ENCODE measurements at regions not wholly inside any gene's neighbourhood (a gene's known extent, or its start where the extent isn't known, plus 50 kb on each side); places are given as distances from the start of the nearest gene placed in this dataset.

GRCh38 chr12:88764781-88765480, 184.7 kb upstream of the KITLG start:
- TF ChIP-seq CTCF (IDR thresholded peaks at IDR 0.05): no peak
- H3K27me3 ChIP-seq: no peaks in the 10 kb centered on the region
- intact Hi-C loops (cut with DNase I): no loop called here
- no peaks in the 10 kb centered on the region for H3K4me1 ChIP-seq
- H3K9me3 ChIP-seq: no peaks in the 10 kb centered on the region
- H3K36me3 ChIP-seq: no peaks in the 10 kb centered on the region
- H3K9ac ChIP-seq (ENCODE audit: low read depth in 2 of 2, low read length in 2 of 2): no peak overlapping the region
- no peak overlapping the region for H3K27ac ChIP-seq
- no peak overlapping the region for H3K4me3 ChIP-seq
- DNase-seq: no peak

GRCh38 chr12:88763536-88764100, 183.3 kb upstream of the KITLG start:
- Histone ChIP-seq H3K9ac (ENCODE audit: low read depth in 2 of 2, low read length in 2 of 2) (no peak overlapping the region), H3K27me3 (no peaks in the 10 kb centered on the region), H3K4me1 (no peaks in the 10 kb centered on the region), H3K27ac (no peak overlapping the region), H3K36me3 (no peaks in the 10 kb centered on the region), H3K4me3 (no peak overlapping the region), H3K9me3 (no peaks in the 10 kb centered on the region)
- no peak for TF ChIP-seq CTCF (IDR thresholded peaks at IDR 0.05)
- intact Hi-C loops (cut with DNase I): no loop called here
- no peak for DNase-seq

- H3K9me3 ChIP-seq: no peaks in the 10 kb centered on the region
- no peak for DNase-seq
- no peaks in the 10 kb centered on the region for H3K4me1 ChIP-seq
- H3K27ac ChIP-seq: no peak overlapping the region
- intact Hi-C loops (cut with DNase I): loop anchor here (10.0 kb wide), 1 partner anchor 163 kb away; no protein-coding TSS in a partner anchor
- TF ChIP-seq CTCF (IDR thresholded peaks at IDR 0.05): no peak
- H3K9ac ChIP-seq (ENCODE audit: low read depth in 2 of 2, low read length in 2 of 2): no peak overlapping the region
- no peaks in the 10 kb centered on the region for H3K36me3 ChIP-seq
- no peaks in the 10 kb centered on the region for H3K27me3 ChIP-seq
- H3K4me3 ChIP-seq: no peak overlapping the region
These were observed 177.9 kb upstream of the KITLG start for GRCh38 chr12:88758176-88758575.

- no peak for TF ChIP-seq CTCF (IDR thresholded peaks at IDR 0.05)
- H3K9ac ChIP-seq (ENCODE audit: low read depth in 2 of 2, low read length in 2 of 2): no peak overlapping the region
These were observed 176.6 kb upstream of the KITLG start for GRCh38 chr12:88756917-88757316.

GRCh38 chr12:88756153-88756552, 175.9 kb upstream of the KITLG start:
- DNase-seq: no peak
- Histone ChIP-seq H3K4me3 (no peak overlapping the region), H3K27ac (no peak overlapping the region), H3K9me3 (no peaks in the 10 kb centered on the region), H3K4me1 (no peaks in the 10 kb centered on the region), H3K9ac (ENCODE audit: low read depth in 2 of 2, low read length in 2 of 2) (no peak overlapping the region), H3K36me3 (no peaks in the 10 kb centered on the region), H3K27me3 (no peaks in the 10 kb centered on the region)
- no peak for TF ChIP-seq CTCF (IDR thresholded peaks at IDR 0.05)
- intact Hi-C loops (cut with DNase I): loop anchor here (10.0 kb wide), 1 partner anchor 161 kb away; no protein-coding TSS in a partner anchor

More at GRCh38 chr12:88756917-88757316, 176.6 kb upstream of the KITLG start:
- no peak overlapping the region for H3K4me3 ChIP-seq
- no peak for DNase-seq
- no peak overlapping the region for H3K27ac ChIP-seq
- no peaks in the 10 kb centered on the region for H3K36me3 ChIP-seq
- no peaks in the 10 kb centered on the region for H3K27me3 ChIP-seq
- intact Hi-C loops (cut with DNase I): loop anchor here (10.0 kb wide), 1 partner anchor 162 kb away; no protein-coding TSS in a partner anchor
- no peaks in the 10 kb centered on the region for H3K9me3 ChIP-seq
- H3K4me1 ChIP-seq: no peaks in the 10 kb centered on the region

Data from colonic mucosa (tissue), 4 donors.